NOMO-1 (cell line): ENCODE measurements at regions not wholly inside any gene's neighbourhood (a gene's known extent, or its start where the extent isn't known, plus 50 kb on each side); places are given as distances from the start of the nearest gene placed in this dataset.

Experiments used
- DNase-seq, 2 experiments: peaks; one replicate each; lab custom pipeline; 2025; ENCODE audit not compliant: unreplicated experiment in 2 of 2; lab: John Stamatoyannopoulos, UW

GRCh38 chr11:28393348-28393747 is 285.2 kb downstream of the METTL15 start:
- no peak for DNase-seq

GRCh38 chr11:28384418-28384817 is 276.2 kb downstream of the METTL15 start:
- DNase-seq, result no peak

GRCh38 chr11:28383456-28383855 is 275.3 kb downstream of the METTL15 start:
- DNase-seq, result no peak
